ENCODE measurements at regions not wholly inside any gene's neighbourhood (a gene's known extent, or its start where the extent isn't known, plus 50 kb on each side); places are given as distances from the start of the nearest gene placed in this dataset.
A peak's percentile ranks its signal among the peaks of the same experiment; 100 is the strongest.
"Not testable (repeated sequence)": the region's sequence is repeated elsewhere in the genome, so short reads cannot be mapped to it uniquely, and the experiment has no call there.

GRCh38 chr7:106499897-106500296 lies 161.1 kb downstream of the CCDC71L start:
- no peaks in the 10 kb centered on the region for H3K36me3 ChIP-seq (ENCODE audit: insufficient read depth, low read length)
- H3K4me3 ChIP-seq (ENCODE audit: low read depth, low read length), result no peak overlapping the region
- no peaks in the 10 kb centered on the region for H3K79me2 ChIP-seq (ENCODE audit: control insufficient read depth, insufficient read depth, low read length, unreplicated experiment)
- H2AFZ ChIP-seq (ENCODE audit: low read length, unreplicated experiment), result no peak overlapping the region
- no peak overlapping the region for H3K27ac ChIP-seq (ENCODE audit: low read depth, low read length)
- H3K27me3 ChIP-seq (ENCODE audit: insufficient read depth, low read length), result no peaks in the 10 kb centered on the region
- no peaks in the 10 kb centered on the region for H3K4me1 ChIP-seq (ENCODE audit: control insufficient read depth, insufficient read depth, low read length, unreplicated experiment)

- H3K4me3 ChIP-seq (ENCODE audit: low read depth, low read length); H3K4me1 ChIP-seq (ENCODE audit: control insufficient read depth, insufficient read depth, low read length, unreplicated experiment); H3K36me3 ChIP-seq (ENCODE audit: insufficient read depth, low read length); H3K27me3 ChIP-seq (ENCODE audit: insufficient read depth, low read length); H3K27ac ChIP-seq (ENCODE audit: low read depth, low read length); H3K79me2 ChIP-seq (ENCODE audit: control insufficient read depth, insufficient read depth, low read length, unreplicated experiment); H2AFZ ChIP-seq (ENCODE audit: low read length, unreplicated experiment): not testable (repeated sequence)
These were observed 163.0 kb downstream of the CCDC71L start for GRCh38 chr7:106498005-106498404.

- Histone ChIP-seq H3K36me3 (ENCODE audit: insufficient read depth, low read length) (no peaks in the 10 kb centered on the region), H3K27me3 (ENCODE audit: insufficient read depth, low read length) (peaks cover 3% of the 10 kb centered on the region; the same call in 1 of the 2 replicates), H3K79me2 (ENCODE audit: control insufficient read depth, insufficient read depth, low read length, unreplicated experiment) (no peaks in the 10 kb centered on the region), H3K4me1 (ENCODE audit: control insufficient read depth, insufficient read depth, low read length, unreplicated experiment) (no peaks in the 10 kb centered on the region), H3K27ac (ENCODE audit: low read depth, low read length) (no peak overlapping the region), H3K4me3 (ENCODE audit: low read depth, low read length) (no peak overlapping the region), H2AFZ (ENCODE audit: low read length, unreplicated experiment) (no peak overlapping the region)
These were observed 167.8 kb downstream of the CCDC71L start for GRCh38 chr7:106493041-106493731.

- Histone ChIP-seq H3K4me3 (ENCODE audit: low read depth, low read length) (no peak overlapping the region), H2AFZ (ENCODE audit: low read length, unreplicated experiment) (no peak overlapping the region), H3K27me3 (ENCODE audit: insufficient read depth, low read length) (peaks cover 3% of the 10 kb centered on the region; the same call in 1 of the 2 replicates), H3K27ac (ENCODE audit: low read depth, low read length) (no peak overlapping the region), H3K4me1 (ENCODE audit: control insufficient read depth, insufficient read depth, low read length, unreplicated experiment) (peaks cover 30% of the 10 kb centered on the region), H3K79me2 (ENCODE audit: control insufficient read depth, insufficient read depth, low read length, unreplicated experiment) (no peaks in the 10 kb centered on the region), H3K36me3 (ENCODE audit: insufficient read depth, low read length) (no peaks in the 10 kb centered on the region)
These were observed 172.5 kb downstream of the CCDC71L start for GRCh38 chr7:106488465-106488864.

- Histone ChIP-seq H3K27me3 (ENCODE audit: insufficient read depth, low read length) (peaks cover 3% of the 10 kb centered on the region; the same call in 1 of the 2 replicates), H3K4me1 (ENCODE audit: control insufficient read depth, insufficient read depth, low read length, unreplicated experiment) (peaks cover 30% of the 10 kb centered on the region), H3K36me3 (ENCODE audit: insufficient read depth, low read length) (no peaks in the 10 kb centered on the region), H3K4me3 (ENCODE audit: low read depth, low read length) (no peak overlapping the region), H3K27ac (ENCODE audit: low read depth, low read length) (no peak overlapping the region), H3K79me2 (ENCODE audit: control insufficient read depth, insufficient read depth, low read length, unreplicated experiment) (no peaks in the 10 kb centered on the region), H2AFZ (ENCODE audit: low read length, unreplicated experiment) (no peak overlapping the region)
These were observed 173.1 kb downstream of the CCDC71L start for GRCh38 chr7:106487892-106488291.

GRCh38 chr7:106486331-106486730 lies 174.6 kb downstream of the CCDC71L start:
- Histone ChIP-seq H3K27me3 (ENCODE audit: insufficient read depth, low read length) (no peaks in the 10 kb centered on the region), H3K27ac (ENCODE audit: low read depth, low read length) (peak overlapping the region; percentile 75), H3K36me3 (ENCODE audit: insufficient read depth, low read length) (no peaks in the 10 kb centered on the region), H2AFZ (ENCODE audit: low read length, unreplicated experiment) (peak overlapping the region; percentile 76), H3K4me3 (ENCODE audit: low read depth, low read length) (peak overlapping the region; percentile 48; the same call in 1 of the 2 replicates), H3K79me2 (ENCODE audit: control insufficient read depth, insufficient read depth, low read length, unreplicated experiment) (no peaks in the 10 kb centered on the region), H3K4me1 (ENCODE audit: control insufficient read depth, insufficient read depth, low read length, unreplicated experiment) (peaks cover 30% of the 10 kb centered on the region)

- peaks cover 30% of the 10 kb centered on the region for H3K4me1 ChIP-seq (ENCODE audit: control insufficient read depth, insufficient read depth, low read length, unreplicated experiment)
- no peaks in the 10 kb centered on the region for H3K79me2 ChIP-seq (ENCODE audit: control insufficient read depth, insufficient read depth, low read length, unreplicated experiment)
- no peak overlapping the region for H2AFZ ChIP-seq (ENCODE audit: low read length, unreplicated experiment)
- H3K4me3 ChIP-seq (ENCODE audit: low read depth, low read length), result no peak overlapping the region
- no peaks in the 10 kb centered on the region for H3K36me3 ChIP-seq (ENCODE audit: insufficient read depth, low read length)
- peak overlapping the region; percentile 75 for H3K27ac ChIP-seq (ENCODE audit: low read depth, low read length)
- H3K27me3 ChIP-seq (ENCODE audit: insufficient read depth, low read length), result no peaks in the 10 kb centered on the region
These were observed 175.0 kb downstream of the CCDC71L start for GRCh38 chr7:106485919-106486318.

- Histone ChIP-seq H3K27ac (ENCODE audit: low read depth, low read length) (peak overlapping the region; percentile 75), H2AFZ (ENCODE audit: low read length, unreplicated experiment) (no peak overlapping the region), H3K36me3 (ENCODE audit: insufficient read depth, low read length) (no peaks in the 10 kb centered on the region), H3K4me1 (ENCODE audit: control insufficient read depth, insufficient read depth, low read length, unreplicated experiment) (peaks cover 30% of the 10 kb centered on the region), H3K4me3 (ENCODE audit: low read depth, low read length) (no peak overlapping the region), H3K27me3 (ENCODE audit: insufficient read depth, low read length) (no peaks in the 10 kb centered on the region), H3K79me2 (ENCODE audit: control insufficient read depth, insufficient read depth, low read length, unreplicated experiment) (no peaks in the 10 kb centered on the region)
These were observed 175.9 kb downstream of the CCDC71L start for GRCh38 chr7:106485031-106485551.

- Histone ChIP-seq H2AFZ (ENCODE audit: low read length, unreplicated experiment) (no peak overlapping the region), H3K79me2 (ENCODE audit: control insufficient read depth, insufficient read depth, low read length, unreplicated experiment) (no peaks in the 10 kb centered on the region), H3K4me1 (ENCODE audit: control insufficient read depth, insufficient read depth, low read length, unreplicated experiment) (peaks cover 30% of the 10 kb centered on the region), H3K27me3 (ENCODE audit: insufficient read depth, low read length) (no peaks in the 10 kb centered on the region), H3K27ac (ENCODE audit: low read depth, low read length) (peak overlapping the region; percentile 45), H3K4me3 (ENCODE audit: low read depth, low read length) (no peak overlapping the region), H3K36me3 (ENCODE audit: insufficient read depth, low read length) (no peaks in the 10 kb centered on the region)
These were observed 176.4 kb downstream of the CCDC71L start for GRCh38 chr7:106484562-106484961.

- H3K27ac ChIP-seq (ENCODE audit: low read depth, low read length), result no peak overlapping the region
- no peaks in the 10 kb centered on the region for H3K79me2 ChIP-seq (ENCODE audit: control insufficient read depth, insufficient read depth, low read length, unreplicated experiment)
- no peak overlapping the region for H3K4me3 ChIP-seq (ENCODE audit: low read depth, low read length)
- peaks cover 28% of the 10 kb centered on the region for H3K4me1 ChIP-seq (ENCODE audit: control insufficient read depth, insufficient read depth, low read length, unreplicated experiment)
- no peak overlapping the region for H2AFZ ChIP-seq (ENCODE audit: low read length, unreplicated experiment)
- H3K27me3 ChIP-seq (ENCODE audit: insufficient read depth, low read length), result no peaks in the 10 kb centered on the region
- no peaks in the 10 kb centered on the region for H3K36me3 ChIP-seq (ENCODE audit: insufficient read depth, low read length)
These were observed 178.9 kb downstream of the CCDC71L start for GRCh38 chr7:106482091-106482490.

GRCh38 chr7:106480616-106481031 lies 180.3 kb downstream of the CCDC71L start:
- Histone ChIP-seq H3K79me2 (ENCODE audit: control insufficient read depth, insufficient read depth, low read length, unreplicated experiment) (no peaks in the 10 kb centered on the region), H3K36me3 (ENCODE audit: insufficient read depth, low read length) (no peaks in the 10 kb centered on the region), H3K4me1 (ENCODE audit: control insufficient read depth, insufficient read depth, low read length, unreplicated experiment) (peaks cover 13% of the 10 kb centered on the region), H3K4me3 (ENCODE audit: low read depth, low read length) (no peak overlapping the region), H3K27ac (ENCODE audit: low read depth, low read length) (no peak overlapping the region), H3K27me3 (ENCODE audit: insufficient read depth, low read length) (no peaks in the 10 kb centered on the region), H2AFZ (ENCODE audit: low read length, unreplicated experiment) (no peak overlapping the region)
